HG02970 (cell line): ENCODE measurements at regions not wholly inside any gene's neighbourhood (a gene's known extent, or its start where the extent isn't known, plus 50 kb on each side); places are given as distances from the start of the nearest gene placed in this dataset.

Experiments used
- ATAC-seq: cut with Tn5 transposase; IDR thresholded peaks from one replicate; pipeline ENCODE4 v1.9.1; 2021; ENCODE audit warnings: mild to moderate bottlenecking, moderate library complexity, moderate number of reproducible peaks; ENCODE audit not compliant: unreplicated experiment, low FRiP score

DNA sequence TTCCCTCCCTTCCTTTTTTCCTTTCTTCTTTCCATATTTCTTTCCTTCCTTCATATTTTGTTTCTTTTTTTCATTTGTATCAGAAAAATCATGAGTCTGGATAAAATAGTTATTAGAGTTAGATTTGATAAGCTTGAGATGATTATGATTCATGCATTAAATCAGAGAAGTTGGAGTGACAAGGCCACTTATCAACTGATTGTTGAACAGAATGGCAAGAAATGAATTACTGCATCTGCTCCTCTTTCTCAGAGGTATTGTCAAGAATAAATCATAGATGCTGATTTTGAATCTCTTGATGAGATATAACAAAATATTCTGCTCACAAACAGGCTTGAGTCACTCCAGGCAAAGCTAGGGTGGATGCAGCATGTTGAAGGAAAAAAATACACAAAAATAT lies 54.6 kb upstream of the ANO5 start:
- ATAC-seq = no peak
